Liver (tissue), 8 donors: ENCODE measurements at regions not wholly inside any gene's neighbourhood (a gene's known extent, or its start where the extent isn't known, plus 50 kb on each side); places are given as distances from the start of the nearest gene placed in this dataset.

Experiments used
- DNase-seq: peaks from one replicate; pipeline ENCODE4 v3.0.0-alpha.2; 2017; ENCODE audit warnings: low spot score
- H3K27ac ChIP-seq, 2 donors: one replicate each; pipeline ENCODE4 v1.7.0; 2013; ENCODE audit warnings: inconsistent platforms in 2 of 2, low read length in 2 of 2, control low read depth in 1 of 2, low read depth in 1 of 2, mild to moderate bottlenecking in 1 of 2
- H3K27me3 ChIP-seq, 4 donors: one replicate each; pipeline versions ENCODE4 v1.6.1 to v1.7.0; 2013; ENCODE audit warnings: low read length in 3 of 4, inconsistent platforms in 1 of 4, mild to moderate bottlenecking in 1 of 4, moderate library complexity in 1 of 4; ENCODE audit not compliant: control insufficient read depth in 4 of 4, insufficient read depth in 4 of 4
- H3K36me3 ChIP-seq, 4 donors: one replicate each; pipeline versions ENCODE4 v1.6.1 to v1.7.0; 2013; ENCODE audit warnings: low read length in 3 of 4, mild to moderate bottlenecking in 3 of 4, low read depth in 1 of 4, moderate library complexity in 1 of 4; ENCODE audit not compliant: control insufficient read depth in 4 of 4, insufficient read depth in 3 of 4
- H3K4me1 ChIP-seq, 4 donors: one replicate each; pipeline versions ENCODE4 v1.6.1 to v1.7.0; 2013; ENCODE audit warnings: low read length in 3 of 4, mild to moderate bottlenecking in 3 of 4, moderate library complexity in 1 of 4; ENCODE audit not compliant: control insufficient read depth in 4 of 4, insufficient read depth in 4 of 4
- H3K4me3 ChIP-seq, 3 donors: one replicate each; pipeline versions ENCODE4 v1.6.1 to v1.7.0; 2013; ENCODE audit warnings: low read length in 3 of 3, control low read depth in 1 of 3, low read depth in 1 of 3, mild to moderate bottlenecking in 1 of 3
- H3K9ac ChIP-seq, 2 donors: one replicate each; pipeline ENCODE4 v1.7.0; 2013; ENCODE audit warnings: low read length in 2 of 2, mild to moderate bottlenecking in 2 of 2, moderate library complexity in 2 of 2, control low read depth in 1 of 2, low read depth in 1 of 2
- H3K9me3 ChIP-seq, 4 donors: one replicate each; pipeline versions ENCODE4 v1.6.1 to v1.7.0; 2013; ENCODE audit warnings: low read length in 3 of 4; ENCODE audit not compliant: control insufficient read depth in 4 of 4
- EGR1 ChIP-seq, 2 donors: IDR thresholded peaks; 2 replicates each; pipeline ENCODE4 v1.6.1; 2016 to 2018; ENCODE audit warnings: antibody characterized with exemption in 2 of 2, low read depth in 2 of 2
- FOXA1 ChIP-seq: IDR thresholded peaks from 2 replicates; pipeline ENCODE4 v1.6.1; 2016; ENCODE audit warnings: antibody characterized with exemption
- FOXA2 ChIP-seq: IDR thresholded peaks from 2 replicates; pipeline ENCODE4 v1.6.1; 2016; ENCODE audit warnings: antibody characterized with exemption
- GABPA ChIP-seq, 2 donors: IDR thresholded peaks in 1 of 2; conservative IDR thresholded peaks in 1 of 2; 2 replicates each; pipeline ENCODE4 v1.6.1; 2016; ENCODE audit warnings: antibody characterized with exemption in 2 of 2, mild to moderate bottlenecking in 1 of 2, moderate library complexity in 1 of 2
- HNF4A ChIP-seq, 2 donors: conservative IDR thresholded peaks; 2 replicates each; pipeline ENCODE4 v1.6.1; 2016; ENCODE audit warnings: antibody characterized with exemption in 2 of 2, mild to moderate bottlenecking in 2 of 2
- HNF4G ChIP-seq: IDR thresholded peaks from 2 replicates; pipeline ENCODE4 v1.6.1; 2016; ENCODE audit warnings: antibody characterized with exemption
- JUND ChIP-seq, 2 donors: IDR thresholded peaks; 2 replicates each; pipeline ENCODE4 v1.6.1; 2016; ENCODE audit warnings: antibody characterized with exemption in 2 of 2
- NR2F2 ChIP-seq: IDR thresholded peaks from 2 replicates; pipeline ENCODE4 v1.6.1; 2016; ENCODE audit warnings: antibody characterized with exemption
- RAD21 ChIP-seq, 2 donors: IDR thresholded peaks; 2 replicates each; pipeline ENCODE4 v1.6.1; 2016; ENCODE audit warnings: antibody characterized with exemption in 2 of 2, mild to moderate bottlenecking in 2 of 2
- REST ChIP-seq: IDR thresholded peaks from 2 replicates; pipeline ENCODE4 v1.6.1; 2016; ENCODE audit warnings: antibody characterized with exemption, mild to moderate bottlenecking
- RXRA ChIP-seq, 2 donors: IDR thresholded peaks; 2 replicates each; pipeline ENCODE4 v1.6.1; 2017 to 2018; ENCODE audit warnings: antibody characterized with exemption in 2 of 2, mild to moderate bottlenecking in 1 of 2
- SP1 ChIP-seq: IDR thresholded peaks from 2 replicates; pipeline ENCODE4 v1.6.1; 2018; ENCODE audit warnings: antibody characterized with exemption, mild to moderate bottlenecking
- WGBS: extraction: QIAGEN DNeasy Blood & Tissue Kit; methylation state at CpG from one replicate; pipeline ENCODE4 v1.1.7; 2013; 5-methylcytosine and 5-hydroxymethylcytosine counted together
- TF ChIP-seq, protein P1 (sequence below): IDR thresholded peaks from 2 replicates; pipeline ENCODE4 v1.6.1; 2016; ENCODE audit warnings: antibody characterized with exemption
- TF ChIP-seq, protein P2 (sequence below): fragments of 150-350 bp; IDR thresholded peaks from 2 replicates; pipeline ENCODE4 v1.5.1; 2017; ENCODE audit warnings: improper control_type of control experiment, low read depth, low read length; ENCODE audit not compliant: missing input control
- TF ChIP-seq, protein P3 (sequence below): IDR thresholded peaks from 2 replicates; pipeline ENCODE4 v1.6.1; 2016; ENCODE audit warnings: antibody characterized with exemption
- donor health status: healthy.
- donor health status: healthy.
- donor health status: healthy.
- donor health status: healthy.
- donor health status: healthy.

- Histone ChIP-seq H3K27me3 (peaks cover 0 to 2% (median 0%) of the 10 kb centered on the region in 4 donors), H3K4me1 (no peaks in the 10 kb centered on the region), H3K9me3 (no peaks in the 10 kb centered on the region), H3K4me3 (no peak overlapping the region), H3K9ac (no peak overlapping the region), H3K36me3 (no peaks in the 10 kb centered on the region), H3K27ac (no peak overlapping the region)
- WGBS, result 72% methylated on average over 16 of the region's 16 CpGs
- no peak for DNase-seq
- no peak for TF ChIP-seq FOXA2
- no peak for TF ChIP-seq JUND (IDR thresholded peaks at IDR 0.05)
- TF ChIP-seq REST, result no peak
- TF ChIP-seq HNF4G, result no peak
- no peak for TF ChIP-seq NR2F2
- no peak for TF ChIP-seq GABPA (IDR thresholded peaks at IDR 0.05 in 1 of 2, conservative IDR thresholded peaks at IDR 0.05 in 1 of 2)
- TF ChIP-seq, protein P1, sequence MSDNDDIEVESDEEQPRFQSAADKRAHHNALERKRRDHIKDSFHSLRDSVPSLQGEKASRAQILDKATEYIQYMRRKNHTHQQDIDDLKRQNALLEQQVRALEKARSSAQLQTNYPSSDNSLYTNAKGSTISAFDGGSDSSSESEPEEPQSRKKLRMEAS, result no peak
- TF ChIP-seq EGR1 (IDR thresholded peaks at IDR 0.05; ENCODE audit: low read depth in 2 of 2), result no peak
- TF ChIP-seq, protein P2, sequence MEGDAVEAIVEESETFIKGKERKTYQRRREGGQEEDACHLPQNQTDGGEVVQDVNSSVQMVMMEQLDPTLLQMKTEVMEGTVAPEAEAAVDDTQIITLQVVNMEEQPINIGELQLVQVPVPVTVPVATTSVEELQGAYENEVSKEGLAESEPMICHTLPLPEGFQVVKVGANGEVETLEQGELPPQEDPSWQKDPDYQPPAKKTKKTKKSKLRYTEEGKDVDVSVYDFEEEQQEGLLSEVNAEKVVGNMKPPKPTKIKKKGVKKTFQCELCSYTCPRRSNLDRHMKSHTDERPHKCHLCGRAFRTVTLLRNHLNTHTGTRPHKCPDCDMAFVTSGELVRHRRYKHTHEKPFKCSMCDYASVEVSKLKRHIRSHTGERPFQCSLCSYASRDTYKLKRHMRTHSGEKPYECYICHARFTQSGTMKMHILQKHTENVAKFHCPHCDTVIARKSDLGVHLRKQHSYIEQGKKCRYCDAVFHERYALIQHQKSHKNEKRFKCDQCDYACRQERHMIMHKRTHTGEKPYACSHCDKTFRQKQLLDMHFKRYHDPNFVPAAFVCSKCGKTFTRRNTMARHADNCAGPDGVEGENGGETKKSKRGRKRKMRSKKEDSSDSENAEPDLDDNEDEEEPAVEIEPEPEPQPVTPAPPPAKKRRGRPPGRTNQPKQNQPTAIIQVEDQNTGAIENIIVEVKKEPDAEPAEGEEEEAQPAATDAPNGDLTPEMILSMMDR, result no peak
- no peak for TF ChIP-seq FOXA1
- no peak for TF ChIP-seq HNF4A (conservative IDR thresholded peaks at IDR 0.05)
- no peak for TF ChIP-seq RXRA (IDR thresholded peaks at IDR 0.05)
- TF ChIP-seq RAD21 (IDR thresholded peaks at IDR 0.05), result no peak
Measured at GRCh38 chr17:73987845-73988509, 215.5 kb upstream of the RPL38 start.

DNA sequence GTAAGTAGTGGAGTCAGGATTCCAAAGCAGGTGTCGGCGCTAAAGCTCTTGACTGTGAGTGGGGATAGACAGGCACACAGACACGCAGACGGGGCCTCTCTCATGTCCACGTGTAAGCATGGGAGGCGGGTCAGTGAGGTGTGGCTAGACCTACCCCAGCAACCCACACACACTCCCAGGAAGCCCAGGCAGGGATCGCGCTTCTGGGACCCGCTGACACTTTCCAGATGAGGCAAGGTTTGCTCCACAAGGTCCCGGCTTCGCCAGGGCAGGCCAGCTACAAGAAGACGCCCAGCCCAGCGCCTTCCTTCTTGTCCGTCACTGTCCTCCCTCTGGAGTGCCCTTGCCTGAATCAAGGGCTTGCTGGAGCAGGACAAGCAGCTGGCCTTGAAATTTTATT, 213.8 kb upstream of the RPL38 start:
- Histone ChIP-seq H3K9me3 (no peaks in the 10 kb centered on the region), H3K27me3 (peaks cover 0 to 6% (median 0%) of the 10 kb centered on the region in 4 donors), H3K36me3 (no peaks in the 10 kb centered on the region), H3K4me1 (no peaks in the 10 kb centered on the region), H3K4me3 (no peak overlapping the region), H3K9ac (no peak overlapping the region), H3K27ac (no peak overlapping the region)
- no peak for TF ChIP-seq REST
- TF ChIP-seq, protein P3, sequence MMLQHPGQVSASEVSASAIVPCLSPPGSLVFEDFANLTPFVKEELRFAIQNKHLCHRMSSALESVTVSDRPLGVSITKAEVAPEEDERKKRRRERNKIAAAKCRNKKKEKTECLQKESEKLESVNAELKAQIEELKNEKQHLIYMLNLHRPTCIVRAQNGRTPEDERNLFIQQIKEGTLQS, result no peak
- TF ChIP-seq SP1, result no peak
- TF ChIP-seq GABPA (IDR thresholded peaks at IDR 0.05 in 1 of 2, conservative IDR thresholded peaks at IDR 0.05 in 1 of 2), result no peak
- no peak for TF ChIP-seq FOXA1
- no peak for TF ChIP-seq HNF4A (conservative IDR thresholded peaks at IDR 0.05)
- TF ChIP-seq, protein P2, result no peak
- TF ChIP-seq HNF4G, result no peak
- no peak for TF ChIP-seq EGR1 (IDR thresholded peaks at IDR 0.05; ENCODE audit: low read depth in 2 of 2)
- TF ChIP-seq, protein P1, result no peak
- 72% methylated on average over 14 of the region's 14 CpGs for WGBS
- no peak for DNase-seq
